IPS-18c (cell line): ENCODE measurements at regions not wholly inside any gene's neighbourhood (a gene's known extent, or its start where the extent isn't known, plus 50 kb on each side); places are given as distances from the start of the nearest gene placed in this dataset.

Experiments
- H3K4me3 ChIP-seq: 2 replicates; pipeline ENCODE4 v1.7.0; 2013; ENCODE audit warnings: low read depth, mild to moderate bottlenecking, low read length, moderate library complexity; ENCODE audit not compliant: insufficient read depth
- H3K9me3 ChIP-seq: one replicate; pipeline ENCODE4 v1.6.1; 2013; ENCODE audit warnings: mild to moderate bottlenecking, low read length, moderate library complexity; ENCODE audit not compliant: control insufficient read depth, insufficient read depth

- no peaks in the 10 kb centered on the region for H3K9me3 ChIP-seq
Observed at GRCh38 chr4:115944146-115944905, 830.9 kb upstream of the NDST4 start.

GRCh38 chr4:115938764-115939443, 825.5 kb upstream of the NDST4 start:
- no peaks in the 10 kb centered on the region for H3K9me3 ChIP-seq
- no peak overlapping the region for H3K4me3 ChIP-seq

More at GRCh38 chr4:115944146-115944905, 830.9 kb upstream of the NDST4 start:
- no peak overlapping the region for H3K4me3 ChIP-seq

GRCh38 chr4:115929373-115929772, 816.0 kb upstream of the NDST4 start:
- no peaks in the 10 kb centered on the region for H3K9me3 ChIP-seq
- no peak overlapping the region for H3K4me3 ChIP-seq

GRCh38 chr4:115927382-115927781, 814.0 kb upstream of the NDST4 start:
- Histone ChIP-seq H3K4me3 (no peak overlapping the region), H3K9me3 (no peaks in the 10 kb centered on the region)

- Histone ChIP-seq H3K4me3 (no peak overlapping the region), H3K9me3 (no peaks in the 10 kb centered on the region)
Observed at GRCh38 chr4:115923152-115923551, 809.7 kb upstream of the NDST4 start.

- no peaks in the 10 kb centered on the region for H3K9me3 ChIP-seq
- no peak overlapping the region for H3K4me3 ChIP-seq
Observed at GRCh38 chr4:115920637-115921036, 807.2 kb upstream of the NDST4 start.

DNA sequence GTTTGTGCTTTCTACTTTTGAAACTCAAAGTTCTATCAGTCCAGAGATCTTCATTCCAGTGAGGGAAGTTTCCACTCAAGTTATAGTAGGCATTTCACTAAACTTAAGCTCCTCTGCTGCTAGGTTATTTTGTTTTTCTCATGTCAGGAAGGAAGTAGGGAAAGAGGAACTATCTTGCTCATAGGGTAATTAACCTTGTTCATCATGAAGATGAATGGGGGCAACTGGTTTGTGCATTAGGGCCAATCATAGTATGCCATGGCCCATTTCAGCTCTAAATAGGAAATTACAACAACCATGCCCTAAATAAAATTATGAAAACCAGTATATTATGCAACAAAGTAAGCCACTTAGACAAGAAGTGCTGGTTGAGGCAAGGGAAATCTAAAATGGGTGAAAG, 804.7 kb upstream of the NDST4 start:
- H3K4me3 ChIP-seq, result no peak overlapping the region

GRCh38 chr4:115906428-115906827, 793.0 kb upstream of the NDST4 start:
- H3K4me3 ChIP-seq, result no peak overlapping the region
- H3K9me3 ChIP-seq, result peaks cover 5% of the 10 kb centered on the region

More for the DNA sequence above, 804.7 kb upstream of the NDST4 start:
- H3K9me3 ChIP-seq, result no peaks in the 10 kb centered on the region

DNA sequence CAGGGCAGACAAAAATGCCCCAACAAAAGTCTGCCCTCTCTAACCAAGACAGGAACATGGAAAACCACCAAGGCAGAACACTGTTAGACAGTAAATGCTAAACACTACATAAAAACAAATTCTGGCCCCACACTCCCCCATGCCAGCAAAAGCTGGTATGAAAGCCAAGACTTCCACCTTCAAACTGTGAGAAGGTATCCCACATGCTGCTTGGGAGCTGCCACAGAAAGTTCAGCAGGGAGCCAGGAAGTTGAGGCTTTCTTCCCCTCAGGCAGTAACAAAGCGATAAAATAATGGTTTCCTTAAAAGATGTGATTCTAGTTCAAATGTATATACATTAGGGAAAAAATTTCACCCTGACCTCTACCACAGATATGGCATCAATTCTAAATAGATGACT, 770.4 kb upstream of the NDST4 start:
- Histone ChIP-seq H3K4me3 (no peak overlapping the region), H3K9me3 (no peaks in the 10 kb centered on the region)

- H3K4me3 ChIP-seq, result no peak overlapping the region
Observed at GRCh38 chr4:115883231-115883630, 769.8 kb upstream of the NDST4 start.

GRCh38 chr4:115873048-115873447, 759.6 kb upstream of the NDST4 start:
- no peaks in the 10 kb centered on the region for H3K9me3 ChIP-seq

More at GRCh38 chr4:115883231-115883630, 769.8 kb upstream of the NDST4 start:
- H3K9me3 ChIP-seq, result no peaks in the 10 kb centered on the region

DNA sequence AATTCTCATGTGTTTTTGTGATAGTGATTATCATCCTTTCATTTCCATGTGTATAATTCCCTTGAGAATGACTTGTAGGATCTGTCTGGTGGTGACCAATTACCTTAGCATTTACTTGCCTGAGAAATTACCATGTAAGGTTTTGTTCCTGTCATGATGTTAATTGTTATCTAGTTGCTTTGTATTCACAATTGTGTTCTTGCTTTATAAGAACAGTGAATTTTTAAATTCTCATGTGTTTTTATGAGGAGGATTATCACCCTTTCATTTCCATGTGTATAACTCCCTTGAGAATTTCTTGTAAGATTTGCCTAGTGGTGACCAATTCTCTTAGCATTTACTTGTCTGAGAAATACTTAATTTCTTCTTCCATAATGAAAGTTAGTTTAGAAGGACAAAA, 758.2 kb upstream of the NDST4 start:
- H3K9me3 ChIP-seq, result no peaks in the 10 kb centered on the region
- H3K4me3 ChIP-seq, result no peak overlapping the region

More at GRCh38 chr4:115873048-115873447, 759.6 kb upstream of the NDST4 start:
- H3K4me3 ChIP-seq, result no peak overlapping the region

GRCh38 chr4:115866364-115866896, 753.0 kb upstream of the NDST4 start:
- H3K4me3 ChIP-seq, result no peak overlapping the region

DNA sequence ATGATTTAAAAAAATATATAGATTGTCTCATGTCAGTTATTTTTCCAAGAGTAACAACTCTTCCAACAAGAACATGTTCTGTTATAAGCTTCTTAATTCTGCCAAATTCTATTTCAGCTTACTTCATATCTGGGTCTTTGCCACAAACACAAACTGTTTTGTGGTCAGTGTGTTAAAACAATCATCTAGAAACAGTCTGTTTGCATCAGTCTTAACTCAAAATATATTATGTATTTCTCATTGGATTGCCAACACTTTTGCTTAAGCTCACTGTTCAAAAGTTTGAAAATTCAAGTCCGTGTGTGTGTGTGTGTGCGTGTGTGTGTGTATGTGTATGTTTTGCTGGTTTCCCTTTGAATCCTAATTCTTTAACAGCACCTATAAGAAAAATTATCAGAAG, 752.3 kb upstream of the NDST4 start:
- H3K9me3 ChIP-seq, result no peaks in the 10 kb centered on the region
- H3K4me3 ChIP-seq, result no peak overlapping the region

More at GRCh38 chr4:115866364-115866896, 753.0 kb upstream of the NDST4 start:
- H3K9me3 ChIP-seq, result no peaks in the 10 kb centered on the region

GRCh38 chr4:115852767-115853091, 739.3 kb upstream of the NDST4 start:
- Histone ChIP-seq H3K9me3 (no peaks in the 10 kb centered on the region), H3K4me3 (no peak overlapping the region)

- no peaks in the 10 kb centered on the region for H3K9me3 ChIP-seq
Observed at GRCh38 chr4:115851918-115852766, 738.7 kb upstream of the NDST4 start.

GRCh38 chr4:115850799-115851509, 737.5 kb upstream of the NDST4 start:
- Histone ChIP-seq H3K4me3 (no peak overlapping the region), H3K9me3 (no peaks in the 10 kb centered on the region)

More at GRCh38 chr4:115851918-115852766, 738.7 kb upstream of the NDST4 start:
- H3K4me3 ChIP-seq, result no peak overlapping the region
